IMR-90 (cell line): ENCODE measurements at regions not wholly inside any gene's neighbourhood (a gene's known extent, or its start where the extent isn't known, plus 50 kb on each side); places are given as distances from the start of the nearest gene placed in this dataset.

ENCODE experiments used
- ATAC-seq: fragments of 200-7000 bp; cut with Tn5 transposase; 2 replicates; pipeline ENCODE4 v1.9.1; 2020; ENCODE audit warnings: low read depth, mild to moderate bottlenecking, moderate library complexity
- BruUV-seq: library from RNA; stranded (reverse); fragments of 400-500 nt; replicated peaks from 2 replicates; lab custom pipeline; 2021; lab: Mats Ljungman, UMichigan
- CTCF ChIA-PET: fragments of 300-600 bp; formaldehyde crosslinking; extraction: SDS; loops from one replicate; lab custom pipeline; 2021; ENCODE audit warnings: antibody characterized with exemption; lab: Yijun Ruan, JAX
- POLR2A ChIA-PET: fragments of 300-600 bp; sonication (Branson Sonifier 250); formaldehyde crosslinking; loops from one replicate; lab custom pipeline; 2022; ENCODE audit warnings: antibody characterized with exemption; ENCODE audit not compliant: unreplicated experiment; lab: Charles Lee
- DNase-seq: peaks from one replicate; pipeline ENCODE4 v3.0.0; 2013
- H2AFZ ChIP-seq: replicated peaks from 2 replicates; pipeline ENCODE3; 2013; ENCODE audit warnings: low read length, mild to moderate bottlenecking; ENCODE audit not compliant: poor library complexity
- H2AK5ac ChIP-seq: 2 replicates; pipeline ENCODE4 v1.6.1; 2013; ENCODE audit warnings: low read depth, low read length, inconsistent platforms
- H2AK9ac ChIP-seq: replicated peaks from 2 replicates; pipeline ENCODE3; 2013; ENCODE audit warnings: mild to moderate bottlenecking, low read depth, low read length, moderate library complexity; ENCODE audit not compliant: poor library complexity
- H2BK120ac ChIP-seq: 2 replicates; pipeline ENCODE4 v1.6.1; 2013; ENCODE audit warnings: low read depth, low read length, inconsistent platforms
- H2BK15ac ChIP-seq: 3 replicates; pipeline ENCODE4 v1.6.1; 2013; ENCODE audit warnings: low read depth, low read length, inconsistent platforms
- H2BK20ac ChIP-seq: 2 replicates; pipeline ENCODE4 v1.6.1; 2013; ENCODE audit warnings: low read depth, mild to moderate bottlenecking, inconsistent platforms, low read length, moderate library complexity
- H2BK5ac ChIP-seq: 2 replicates; pipeline ENCODE4 v1.6.1; 2013; ENCODE audit warnings: mild to moderate bottlenecking, low read depth, low read length, inconsistent platforms; ENCODE audit not compliant: poor library complexity, severe bottlenecking
- H3K14ac ChIP-seq: replicated peaks from 2 replicates; pipeline ENCODE4 v1.6.1; 2013; ENCODE audit warnings: low read depth, low read length, inconsistent platforms
- H3K18ac ChIP-seq: 2 replicates; pipeline ENCODE4 v1.6.1; 2013; ENCODE audit warnings: low read depth, low read length, control low read depth
- H3K23ac ChIP-seq: 2 replicates; pipeline ENCODE4 v1.6.1; 2013; ENCODE audit warnings: low read depth, low read length, inconsistent platforms
- H3K27ac ChIP-seq: 2 replicates; pipeline ENCODE4 v1.5.1; 2013; ENCODE audit warnings: mild to moderate bottlenecking, control low read depth, low read length; ENCODE audit not compliant: insufficient read depth
- H3K27me3 ChIP-seq: 2 replicates; pipeline ENCODE4 v1.6.1; 2013; ENCODE audit warnings: low read length; ENCODE audit not compliant: control insufficient read depth, insufficient read depth
- H3K36me3 ChIP-seq: 2 replicates; pipeline ENCODE4 v1.6.1; 2013; ENCODE audit warnings: low read length, mixed read lengths; ENCODE audit not compliant: control insufficient read depth, insufficient read depth
- H3K4ac ChIP-seq: 2 replicates; pipeline ENCODE4 v1.6.1; 2013; ENCODE audit warnings: low read depth, low read length, inconsistent platforms
- H3K4me1 ChIP-seq: 2 replicates; pipeline ENCODE4 v1.6.1; 2013; ENCODE audit warnings: low read length, mixed read lengths; ENCODE audit not compliant: control insufficient read depth, insufficient read depth
- H3K4me2 ChIP-seq: 2 replicates; pipeline ENCODE4 v1.6.1; 2013; ENCODE audit warnings: low read depth, mild to moderate bottlenecking, control low read depth, low read length, moderate library complexity
- H3K4me3 ChIP-seq: 2 replicates; pipeline ENCODE4 v1.5.1; 2013; ENCODE audit warnings: low read depth, mild to moderate bottlenecking, control low read depth, low read length, moderate library complexity; ENCODE audit not compliant: insufficient read depth
- H3K56ac ChIP-seq: 2 replicates; pipeline ENCODE4 v1.6.1; 2013; ENCODE audit warnings: low read length, inconsistent platforms; ENCODE audit not compliant: insufficient read depth; ENCODE audit errors: extremely low read depth
- H3K79me1 ChIP-seq, 2 experiments: 2 replicates each; pipeline ENCODE4 v1.6.1; 2013; ENCODE audit warnings: low read length in 2 of 2, inconsistent platforms in 1 of 2, low read depth in 1 of 2
- H3K9ac ChIP-seq: 2 replicates; pipeline ENCODE4 v1.6.1; 2013; ENCODE audit warnings: low read depth, low read length, control low read depth
- H3K9me1 ChIP-seq: 2 replicates; pipeline ENCODE4 v1.6.1; 2013; ENCODE audit warnings: low read length, inconsistent platforms; ENCODE audit not compliant: insufficient read depth
- H3K9me3 ChIP-seq: 2 replicates; pipeline ENCODE4 v1.6.1; 2013; ENCODE audit warnings: low read length; ENCODE audit not compliant: control insufficient read depth, insufficient read depth
- H4K20me1 ChIP-seq: 2 replicates; pipeline ENCODE4 v1.6.1; 2013; ENCODE audit warnings: low read length, inconsistent platforms; ENCODE audit not compliant: insufficient read depth
- H4K5ac ChIP-seq: 2 replicates; pipeline ENCODE4 v1.6.1; 2013; ENCODE audit warnings: mild to moderate bottlenecking, low read depth, low read length, control low read depth
- H4K8ac ChIP-seq, 2 experiments: 2 replicates each; pipeline ENCODE4 v1.6.1; 2013; ENCODE audit warnings: low read depth in 2 of 2, low read length in 2 of 2, control low read depth in 1 of 2, inconsistent platforms in 1 of 2
- H4K91ac ChIP-seq: 2 replicates; pipeline ENCODE4 v1.6.1; 2013; ENCODE audit warnings: low read depth, low read length, inconsistent platforms; ENCODE audit not compliant: insufficient read depth
- CHD1 ChIP-seq: IDR thresholded peaks from 2 replicates; pipeline ENCODE4 v1.6.1; 2012; ENCODE audit warnings: low read depth, low read length, improper control_type of control experiment
- CTCF ChIP-seq: conservative IDR thresholded peaks from 2 replicates; pipeline ENCODE4 v1.5.1; 2012; ENCODE audit warnings: mild to moderate bottlenecking, low read depth, low read length, improper control_type of control experiment
- FOS ChIP-seq: fragments of 150-350 bp; IDR thresholded peaks from 2 replicates; pipeline ENCODE4 v1.6.1; 2016; ENCODE audit warnings: low read depth, low read length
- MAFK ChIP-seq: IDR thresholded peaks from 2 replicates; pipeline ENCODE4 v1.6.1; 2012; ENCODE audit warnings: low read depth, low read length, improper control_type of control experiment
- NFE2L2 ChIP-seq: fragments of 150-350 bp; IDR thresholded peaks from 2 replicates; pipeline ENCODE4 v1.6.1; 2016; ENCODE audit warnings: low read depth, mild to moderate bottlenecking, low read length
- POLR2A ChIP-seq: IDR thresholded peaks from 2 replicates; pipeline ENCODE4 v1.6.1; 2012; ENCODE audit warnings: mild to moderate bottlenecking, low read depth, low read length
- RAD21 ChIP-seq: IDR thresholded peaks from 2 replicates; pipeline ENCODE4 v1.6.1; 2012; ENCODE audit warnings: low read length, improper control_type of control experiment
- RCOR1 ChIP-seq: IDR thresholded peaks from 2 replicates; pipeline ENCODE4 v1.6.1; 2012; ENCODE audit warnings: mild to moderate bottlenecking, low read length, improper control_type of control experiment; ENCODE audit not compliant: insufficient replicate concordance
- SMC3 ChIP-seq: fragments of 150-350 bp; IDR thresholded peaks from 2 replicates; pipeline ENCODE4 v1.6.1; 2016; ENCODE audit warnings: low read depth, mild to moderate bottlenecking, antibody characterized with exemption, low read length, moderate library complexity
- USF2 ChIP-seq: fragments of 150-350 bp; IDR thresholded peaks from 2 replicates; pipeline ENCODE4 v1.6.1; 2017; ENCODE audit warnings: mild to moderate bottlenecking, antibody characterized with exemption, low read length, low read depth
- WGBS, 2 experiments: methylation state at CpG; one replicate each; pipeline versions ENCODE4 v1.1.5 to v1.1.7; 2013; ENCODE audit warnings: missing lambda C conversion rate in 2 of 2; ENCODE audit not compliant: insufficient read length in 1 of 2; ENCODE audit errors: extremely low coverage in 2 of 2; 5-methylcytosine and 5-hydroxymethylcytosine counted together
- dilution Hi-C: fragments of 300-500 bp; cut with HindIII; formaldehyde crosslinking; loops from one replicate; pipeline ENCODE4 v1.14.3; 2018; ENCODE audit warnings: low sequenced_read_pairs; ENCODE audit not compliant: unreplicated experiment
- in situ Hi-C: fragments of 300-500 bp; cut with MboI; formaldehyde crosslinking; loops from 3 replicates; pipeline ENCODE4 v1.14.3; 2019; ENCODE audit warnings: low sequenced_read_pairs, inconsistent platforms, mixed read lengths
- intact Hi-C: fragments of 100-400 bp; cut with micrococcal nuclease; formaldehyde crosslinking; loops from 2 replicates; pipeline ENCODE4 v1.10.0; 2022
- TF ChIP-seq, protein P1 (sequence below): fragments of 150-350 bp; IDR thresholded peaks from 2 replicates; pipeline ENCODE4 v1.6.1; 2016; ENCODE audit warnings: low read depth, mild to moderate bottlenecking, low read length, moderate library complexity, borderline replicate concordance

DNA sequence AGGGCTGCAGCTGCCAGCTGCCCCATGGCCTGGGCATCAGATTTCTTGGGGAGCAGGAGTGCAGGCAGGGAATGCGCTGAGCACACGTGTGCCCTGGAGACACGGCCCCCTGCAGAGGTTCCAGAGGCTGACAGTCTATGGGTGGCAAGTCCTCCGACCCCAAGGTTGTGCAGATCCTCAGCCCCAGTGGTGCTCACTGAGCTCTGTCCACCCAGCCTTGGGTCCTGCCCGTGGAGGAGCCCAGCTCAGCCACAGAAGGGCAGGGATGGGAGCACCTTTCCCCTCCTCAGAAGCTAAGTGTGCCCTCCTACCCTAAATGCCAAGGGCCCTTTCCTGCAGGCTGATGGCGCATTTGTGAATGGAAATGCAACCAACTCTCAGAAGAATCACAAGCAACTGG, 341.0 kb downstream of the IRX2 start:
- WGBS, 2 experiments = 20% methylated on average over 1 of the region's 6 CpGs; no CpG with 5 or more reads in 1 of the 2 experiments
- no TSS peak for BruUV-seq
- Histone ChIP-seq H2BK120ac (no peak overlapping the region), H3K23ac (no peak overlapping the region), H2BK5ac (no peak overlapping the region), H4K20me1 (no peaks in the 10 kb centered on the region), H2AK5ac (no peak overlapping the region), H3K9ac (no peak overlapping the region), H3K4me3 (no peak overlapping the region), H2AK9ac (no peak overlapping the region), H3K56ac (no peak overlapping the region), H2BK15ac (no peak overlapping the region), H4K91ac (no peak overlapping the region), H3K27me3 (no peaks in the 10 kb centered on the region), H3K36me3 (no peaks in the 10 kb centered on the region), H2AFZ (no peak overlapping the region), H3K4me1 (no peaks in the 10 kb centered on the region), H3K9me1 (no peaks in the 10 kb centered on the region), H3K4me2 (no peak overlapping the region), H4K5ac (no peak overlapping the region), H3K18ac (no peak overlapping the region), H3K4ac (no peak overlapping the region), H3K9me3 (peaks cover 38% of the 10 kb centered on the region), H4K8ac (no peak overlapping the region), H3K79me1 (no peaks in the 10 kb centered on the region), H3K14ac (no peak overlapping the region), H3K27ac (no peak overlapping the region), H2BK20ac (no peak overlapping the region)
- ATAC-seq (no peak), DNase-seq (no peak)
- intact Hi-C loops = no loop called here
- CTCF ChIA-PET = no interaction called here
- POLR2A ChIA-PET = no interaction called here
- dilution Hi-C loops = no loop called here
- in situ Hi-C loops = no loop called here
- TF ChIP-seq MAFK = no peak
- no peak for TF ChIP-seq NFE2L2
- no peak for TF ChIP-seq RAD21
- no peak for TF ChIP-seq CHD1
- TF ChIP-seq CTCF = no peak
- TF ChIP-seq SMC3 = no peak
- TF ChIP-seq, protein P1, sequence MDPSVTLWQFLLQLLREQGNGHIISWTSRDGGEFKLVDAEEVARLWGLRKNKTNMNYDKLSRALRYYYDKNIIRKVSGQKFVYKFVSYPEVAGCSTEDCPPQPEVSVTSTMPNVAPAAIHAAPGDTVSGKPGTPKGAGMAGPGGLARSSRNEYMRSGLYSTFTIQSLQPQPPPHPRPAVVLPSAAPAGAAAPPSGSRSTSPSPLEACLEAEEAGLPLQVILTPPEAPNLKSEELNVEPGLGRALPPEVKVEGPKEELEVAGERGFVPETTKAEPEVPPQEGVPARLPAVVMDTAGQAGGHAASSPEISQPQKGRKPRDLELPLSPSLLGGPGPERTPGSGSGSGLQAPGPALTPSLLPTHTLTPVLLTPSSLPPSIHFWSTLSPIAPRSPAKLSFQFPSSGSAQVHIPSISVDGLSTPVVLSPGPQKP = no peak
- no peak for TF ChIP-seq POLR2A
- TF ChIP-seq RCOR1 = no peak
- TF ChIP-seq FOS = no peak
- no peak for TF ChIP-seq USF2
